GM19455 (cell line): ENCODE measurements at regions not wholly inside any gene's neighbourhood (a gene's known extent, or its start where the extent isn't known, plus 50 kb on each side); places are given as distances from the start of the nearest gene placed in this dataset.

Source experiments
- ATAC-seq: cut with Tn5 transposase; IDR thresholded peaks from one replicate; pipeline ENCODE4 v1.9.1; 2021; ENCODE audit not compliant: unreplicated experiment

DNA sequence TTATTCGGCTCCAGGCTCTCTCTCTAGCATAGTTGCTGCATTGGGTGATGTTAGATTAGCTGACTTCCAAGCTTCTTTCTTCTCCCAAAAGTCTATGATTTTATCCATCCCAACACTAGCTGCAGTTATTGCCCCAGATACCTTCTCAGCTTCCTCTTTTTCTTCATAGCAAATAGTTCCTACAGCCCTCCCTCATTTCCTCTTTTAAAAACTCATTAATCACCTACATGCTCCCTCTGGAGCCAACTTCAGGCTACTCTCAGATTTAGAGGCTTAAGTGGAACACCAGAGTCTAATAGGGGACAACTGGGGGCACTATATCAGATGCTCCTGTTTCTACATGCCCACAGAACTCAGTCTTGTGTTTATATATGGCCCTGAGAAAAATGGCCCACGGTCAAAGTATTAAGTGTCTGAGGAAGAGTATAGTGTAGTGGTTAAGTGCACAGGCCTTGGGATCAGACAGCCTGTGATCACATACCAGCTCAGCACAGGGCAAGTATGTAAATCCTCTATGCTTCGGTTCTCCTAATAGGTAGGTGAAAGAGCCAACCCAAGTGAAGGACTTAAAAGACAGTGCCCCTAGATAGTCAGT, 241.9 kb upstream of the SLC14A2 start:
- no peak for ATAC-seq

DNA sequence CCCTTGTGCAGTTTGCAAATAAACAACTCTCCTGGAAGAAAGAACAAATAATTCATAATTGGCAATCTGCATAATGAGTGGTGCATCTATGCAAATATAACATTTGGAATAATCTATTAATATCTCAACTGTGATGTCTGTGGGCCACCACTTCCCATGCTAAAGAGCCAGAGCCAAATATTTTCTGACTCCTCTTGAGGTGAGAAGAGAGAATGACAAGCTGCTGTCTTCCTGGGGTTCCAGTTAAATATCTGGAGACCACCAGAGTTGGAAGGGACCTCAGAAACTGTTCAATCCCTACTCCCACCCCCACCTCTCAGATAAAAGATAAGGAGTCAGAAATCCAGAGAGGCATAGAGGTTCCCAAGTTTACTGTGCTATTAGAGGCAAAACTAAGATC, 241.0 kb upstream of the SLC14A2 start:
- ATAC-seq = no peak

DNA sequence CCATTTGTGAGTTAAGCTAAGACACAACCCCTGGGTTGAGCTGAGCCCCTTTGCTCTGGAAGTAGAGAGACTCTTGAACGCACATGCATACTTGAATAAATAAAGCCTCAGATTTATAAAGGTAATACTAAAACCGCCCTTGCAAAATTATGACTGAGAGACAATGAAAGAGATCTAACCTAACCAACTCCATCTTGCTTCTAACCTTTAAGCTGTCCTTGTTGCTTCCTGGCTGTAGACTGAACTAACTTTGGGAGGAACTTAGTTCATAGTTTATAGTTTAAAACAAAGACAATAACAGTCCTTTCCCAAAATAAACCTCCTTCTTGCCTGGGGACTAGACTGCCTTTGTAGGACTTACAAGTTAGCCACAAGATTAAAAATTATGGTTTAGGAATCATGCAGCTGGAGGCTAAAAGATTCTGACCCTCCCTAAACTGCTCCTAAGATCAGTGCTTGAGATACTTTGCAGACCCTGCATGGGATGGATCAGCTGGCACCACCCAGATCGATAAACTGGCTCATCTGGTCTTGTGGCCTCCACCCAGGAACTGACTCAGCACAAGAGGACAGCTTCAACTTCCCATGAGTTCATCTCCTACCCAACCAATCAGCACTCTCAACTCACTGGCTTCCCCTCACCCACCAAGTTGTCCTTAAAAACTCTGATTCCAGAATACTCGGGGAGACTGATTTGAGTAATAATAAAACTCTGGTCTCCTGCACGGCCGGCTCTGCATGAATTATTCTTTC, 240.2 kb upstream of the SLC14A2 start:
- ATAC-seq = no peak

DNA sequence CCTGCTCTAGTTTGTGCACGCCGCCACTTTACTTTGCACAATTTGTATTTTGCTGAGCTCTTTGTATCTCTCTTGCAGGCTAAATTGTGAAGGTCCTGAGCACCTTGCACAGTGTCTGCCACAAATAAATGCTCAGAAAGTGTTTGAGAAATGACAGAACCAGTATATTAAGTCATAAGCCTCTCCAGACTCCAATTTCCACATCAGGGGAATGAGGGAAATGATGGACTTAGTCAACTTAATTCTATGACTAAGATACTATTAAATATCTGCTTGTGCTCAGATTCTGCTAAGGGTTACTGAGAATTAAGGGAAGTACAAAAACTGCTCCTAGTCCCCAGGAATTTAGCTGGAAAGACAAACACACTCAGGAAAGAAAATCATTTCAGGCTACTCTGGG, 239.1 kb upstream of the SLC14A2 start:
- no peak for ATAC-seq

DNA sequence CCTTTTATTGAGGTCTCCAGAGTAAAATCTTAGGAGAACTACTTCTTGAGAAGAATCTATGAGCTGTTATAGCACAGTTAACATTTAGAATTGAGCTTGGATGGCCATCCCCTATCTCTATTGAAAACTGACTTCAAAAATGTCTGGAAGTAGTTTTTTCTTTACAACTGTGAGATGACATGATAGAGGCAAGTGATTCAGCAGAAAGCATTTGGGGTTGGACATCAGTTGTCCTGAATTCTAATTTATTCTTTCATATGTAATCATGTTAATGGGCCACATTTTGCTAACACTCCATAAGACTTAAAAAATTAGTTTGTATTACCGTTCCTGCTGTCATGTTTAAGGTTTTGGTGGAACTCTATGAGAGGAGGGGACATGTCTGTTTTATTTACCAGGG, 237.0 kb upstream of the SLC14A2 start:
- no peak for ATAC-seq

DNA sequence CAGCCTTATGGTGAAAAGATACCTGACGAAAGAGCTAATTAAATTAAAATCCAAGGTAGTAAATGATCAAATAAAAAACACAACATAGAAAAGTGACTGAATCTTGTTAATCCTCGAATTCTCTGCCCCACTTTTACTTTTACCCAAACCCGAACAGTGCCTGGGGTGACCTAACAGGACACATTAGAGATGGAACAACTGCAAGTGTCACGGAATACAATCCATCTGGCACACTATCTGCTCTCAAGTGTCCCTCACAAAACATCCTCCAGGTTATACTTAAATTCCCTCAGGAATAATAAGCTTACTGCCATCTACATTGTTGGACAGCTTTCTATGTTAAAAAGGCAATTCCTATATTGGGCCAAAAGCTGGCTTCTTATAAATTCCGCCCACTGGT, 236.3 kb upstream of the SLC14A2 start:
- ATAC-seq = no peak

DNA sequence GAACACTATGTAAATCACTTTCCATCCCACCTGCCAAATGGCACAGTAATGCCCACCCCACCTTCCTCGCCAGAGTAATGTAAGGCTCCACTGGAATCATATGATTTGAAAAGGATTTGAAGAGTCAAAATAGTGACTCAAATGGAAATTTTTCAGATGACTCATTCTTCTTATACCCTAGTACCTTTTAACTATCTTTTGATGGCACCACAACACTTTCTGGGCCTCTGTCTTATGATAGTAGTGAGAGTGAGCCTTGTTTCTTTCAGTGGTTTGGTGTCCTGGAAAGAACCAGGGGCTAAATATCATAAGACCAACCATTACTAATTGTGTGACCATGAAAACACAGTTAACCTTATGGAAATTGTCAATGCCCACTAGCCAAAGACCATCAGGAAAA, 235.4 kb upstream of the SLC14A2 start:
- no peak for ATAC-seq

DNA sequence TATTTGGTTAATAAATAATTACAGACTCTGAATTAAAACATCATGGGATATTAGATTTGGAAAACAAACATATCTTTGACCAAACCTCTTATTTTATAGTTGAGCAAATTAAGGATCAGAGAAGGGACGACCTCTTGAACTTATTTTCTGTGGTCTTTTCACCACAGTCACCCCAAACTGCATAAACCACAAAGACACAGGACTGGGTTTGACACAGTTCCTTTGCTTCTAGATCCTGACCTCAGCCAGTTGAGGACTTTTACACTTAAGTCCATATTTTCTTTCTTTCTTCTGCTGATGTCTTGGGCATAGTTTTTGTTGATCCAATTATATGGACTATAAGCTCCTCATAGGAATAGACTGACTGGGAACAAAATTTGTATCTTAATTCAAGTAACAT, 234.0 kb upstream of the SLC14A2 start:
- no peak for ATAC-seq

DNA sequence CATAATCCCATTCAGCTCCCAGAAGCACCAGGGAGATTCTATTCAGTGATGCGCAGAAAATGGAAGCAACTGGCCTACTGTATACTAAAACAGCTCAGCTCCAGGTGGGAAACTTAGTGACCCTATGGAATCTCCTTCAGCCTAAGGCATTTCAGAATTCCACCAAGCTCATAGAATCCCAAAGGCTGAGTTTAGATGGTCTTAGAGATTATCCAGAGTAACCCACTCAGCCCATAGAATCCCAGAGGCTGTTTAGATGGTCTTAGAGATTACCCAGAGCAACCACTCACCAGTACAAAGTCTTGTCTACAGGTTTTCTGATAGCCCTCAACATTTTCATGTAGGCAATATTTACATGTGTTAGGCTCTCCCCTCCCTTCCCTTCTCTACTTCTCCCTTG, 232.0 kb upstream of the SLC14A2 start:
- ATAC-seq = no peak

DNA sequence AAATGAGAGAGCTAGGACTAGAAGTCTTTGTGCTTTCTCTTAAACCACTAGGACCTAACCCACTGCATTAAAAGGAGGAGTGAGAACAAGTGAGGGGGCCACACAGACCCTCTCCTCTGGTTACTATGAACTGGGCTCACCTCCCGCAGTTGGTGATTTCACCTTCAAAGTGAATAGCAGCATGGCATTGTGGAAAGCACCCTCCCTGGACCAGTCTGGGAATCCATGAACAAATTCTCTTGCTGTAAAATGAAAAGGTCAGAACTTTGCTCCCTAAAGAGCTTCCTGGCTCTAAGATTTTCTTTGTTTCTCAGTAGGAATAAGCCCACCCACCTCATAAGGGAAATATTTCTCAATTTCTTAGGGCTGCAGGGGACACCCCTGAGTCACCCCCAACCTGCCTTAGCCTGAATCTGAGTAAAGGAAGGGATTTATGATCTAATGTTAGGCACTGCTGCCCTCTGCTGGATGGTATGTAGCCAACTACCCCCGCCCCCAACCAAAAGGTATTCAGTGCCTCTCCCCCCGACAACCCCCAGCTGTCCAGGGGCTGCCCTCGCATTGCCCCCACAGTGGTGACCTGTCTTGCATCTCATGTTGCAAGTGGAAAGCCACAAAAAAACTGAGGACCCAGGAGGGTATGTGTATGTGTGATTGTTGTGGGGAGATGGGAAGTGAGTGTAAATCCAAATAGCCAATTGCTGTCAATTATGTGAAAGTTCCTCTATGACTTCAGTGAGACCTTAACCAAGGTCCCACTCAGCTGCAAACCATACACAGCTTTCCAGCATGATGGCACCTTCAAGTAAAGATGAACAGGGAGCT, 230.9 kb upstream of the SLC14A2 start:
- ATAC-seq = no peak

DNA sequence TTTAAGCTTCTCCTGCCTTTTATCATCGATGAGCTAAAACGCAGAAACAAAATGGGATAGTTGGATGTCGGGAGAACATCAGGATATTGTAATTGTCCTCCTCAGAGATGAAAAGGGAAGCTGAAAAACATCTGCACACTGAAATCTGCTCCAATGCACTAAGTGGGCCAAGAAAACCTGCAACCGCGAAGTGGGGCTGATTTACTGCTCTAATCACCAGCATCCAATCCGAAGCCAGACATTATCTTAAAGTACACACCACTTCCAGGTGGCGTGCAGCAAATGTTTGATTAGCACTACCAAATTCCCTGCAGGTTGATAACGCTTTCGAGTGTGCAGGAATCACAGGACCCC, 230.3 kb upstream of the SLC14A2 start:
- ATAC-seq = no peak

DNA sequence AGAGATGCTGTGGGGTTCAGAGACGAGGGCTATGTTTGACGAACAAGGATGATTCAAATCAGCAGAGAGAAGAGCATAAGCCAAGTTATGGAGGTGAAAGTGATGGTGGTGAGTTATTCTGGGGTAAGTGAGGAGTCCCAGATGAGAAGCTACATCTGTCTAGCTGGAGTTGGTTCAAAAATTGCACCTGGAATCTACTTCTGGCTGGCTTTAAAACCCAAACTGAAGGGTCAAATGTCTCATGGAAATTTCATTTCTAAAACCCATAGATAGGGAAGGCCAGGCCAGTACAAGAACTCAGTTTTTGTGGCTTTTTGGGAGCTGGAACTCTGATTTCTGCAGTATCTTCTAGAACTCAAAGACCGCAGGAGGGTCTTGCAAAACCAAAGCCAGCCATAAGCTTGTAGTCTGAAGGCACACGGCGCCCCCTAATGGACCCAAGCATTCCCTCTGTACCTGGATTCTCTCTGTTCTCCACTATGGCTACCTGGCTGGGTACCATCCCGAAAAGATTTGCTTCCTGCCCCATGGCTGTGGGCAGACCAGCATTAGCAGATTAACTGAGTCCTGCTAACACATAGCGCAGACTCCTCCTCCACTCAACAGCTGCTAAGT, 229.1 kb upstream of the SLC14A2 start:
- no peak for ATAC-seq

DNA sequence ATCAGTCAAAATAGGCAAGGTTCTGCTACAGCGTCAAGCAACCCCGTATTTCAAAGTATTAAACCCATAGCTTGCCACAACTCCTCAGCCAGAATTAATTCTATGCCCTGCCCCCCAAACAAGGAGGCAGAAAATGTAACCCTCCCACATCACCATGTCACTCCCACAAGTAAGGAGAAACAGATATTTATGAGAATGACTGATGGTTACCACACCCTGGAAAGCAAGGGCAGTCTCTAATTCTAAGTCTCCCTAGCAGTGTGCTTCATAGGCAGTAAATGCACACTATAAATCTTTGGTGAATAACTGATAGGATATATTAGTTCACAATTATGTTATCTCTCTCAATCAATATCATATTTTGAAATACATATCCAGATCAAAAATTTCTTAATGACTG, 228.0 kb upstream of the SLC14A2 start:
- no peak for ATAC-seq

DNA sequence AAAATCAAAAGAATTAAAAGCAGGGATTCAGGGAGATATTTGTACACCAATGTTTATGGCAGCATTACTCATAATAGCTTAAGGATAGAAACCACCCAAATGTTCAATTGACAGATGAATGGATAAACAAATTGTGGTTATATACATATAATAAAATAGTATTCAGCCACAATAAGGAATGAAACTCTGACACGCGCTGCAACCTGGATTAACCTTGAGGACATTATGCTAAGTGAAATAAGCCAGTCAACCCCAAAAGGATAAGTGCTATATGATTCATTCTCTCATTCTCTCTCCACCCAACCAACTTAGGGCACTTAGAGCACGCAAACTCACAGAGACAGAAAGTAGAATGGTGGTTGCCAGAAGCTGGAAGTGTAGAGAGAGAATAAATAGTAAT, 216.8 kb upstream of the SLC14A2 start:
- no peak for ATAC-seq

DNA sequence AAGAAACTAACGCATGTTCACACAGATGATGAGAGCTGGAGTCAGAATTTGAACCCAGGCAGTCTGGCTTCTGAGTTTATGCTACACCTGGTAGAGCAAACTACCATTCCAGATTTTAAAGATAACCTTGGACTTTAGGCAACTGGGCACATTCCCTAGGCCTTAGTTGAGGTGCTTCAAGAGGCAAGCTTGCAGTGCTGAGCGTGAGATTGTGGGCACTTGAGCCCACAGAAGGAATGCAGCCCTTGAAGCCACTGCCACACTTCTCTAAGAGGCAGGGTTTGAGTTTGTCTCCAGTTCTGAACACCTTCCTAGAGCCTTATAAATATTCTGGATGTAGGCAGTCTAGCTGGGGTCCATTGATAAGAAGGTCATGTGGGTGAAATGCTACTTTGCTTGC, 216.1 kb upstream of the SLC14A2 start:
- no peak for ATAC-seq

DNA sequence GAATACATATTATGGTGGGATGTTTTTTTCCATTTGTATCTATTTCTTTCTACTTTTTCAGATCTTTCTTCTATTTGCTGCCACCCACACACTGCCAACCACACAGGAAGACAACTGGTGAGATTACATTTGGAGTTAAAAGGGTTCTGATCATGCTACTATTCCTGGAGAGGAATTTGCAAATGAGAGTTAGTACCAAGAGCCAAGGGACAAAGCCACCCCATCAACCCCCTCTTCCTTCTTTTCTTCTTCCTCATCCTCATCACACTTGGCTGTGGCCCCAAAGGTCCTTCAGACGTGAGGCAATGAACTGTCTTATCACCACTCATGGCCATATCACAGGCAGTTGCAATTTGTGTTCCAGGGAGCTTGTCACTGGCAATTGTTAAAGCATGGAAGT, 215.6 kb upstream of the SLC14A2 start:
- ATAC-seq = no peak

DNA sequence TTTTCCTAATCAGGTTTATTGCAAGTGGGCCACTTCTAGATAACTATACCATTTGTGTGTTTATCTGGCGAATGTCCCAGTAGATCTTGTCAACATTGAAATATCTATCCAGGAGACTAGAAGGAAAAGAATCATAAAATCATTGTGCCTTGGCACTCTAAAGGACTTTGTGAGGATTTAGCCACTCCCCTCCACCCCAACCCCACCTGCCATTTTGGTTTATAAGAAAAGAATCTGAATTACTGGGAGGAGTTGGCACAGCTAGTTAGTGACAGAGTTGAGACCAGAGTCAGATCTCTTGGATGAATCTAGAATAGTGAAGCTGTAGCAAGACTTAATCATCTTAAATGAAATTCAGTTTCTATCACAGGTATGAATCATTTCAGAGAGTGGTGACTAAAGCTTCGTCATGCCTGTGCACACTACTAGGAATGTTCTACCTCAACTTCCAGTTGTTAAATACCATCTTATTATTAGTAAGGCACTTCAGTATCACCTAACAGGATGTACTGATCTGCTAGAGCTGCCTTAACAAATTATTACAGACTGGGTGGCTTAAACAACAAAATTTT, 212.7 kb upstream of the SLC14A2 start:
- no peak for ATAC-seq

DNA sequence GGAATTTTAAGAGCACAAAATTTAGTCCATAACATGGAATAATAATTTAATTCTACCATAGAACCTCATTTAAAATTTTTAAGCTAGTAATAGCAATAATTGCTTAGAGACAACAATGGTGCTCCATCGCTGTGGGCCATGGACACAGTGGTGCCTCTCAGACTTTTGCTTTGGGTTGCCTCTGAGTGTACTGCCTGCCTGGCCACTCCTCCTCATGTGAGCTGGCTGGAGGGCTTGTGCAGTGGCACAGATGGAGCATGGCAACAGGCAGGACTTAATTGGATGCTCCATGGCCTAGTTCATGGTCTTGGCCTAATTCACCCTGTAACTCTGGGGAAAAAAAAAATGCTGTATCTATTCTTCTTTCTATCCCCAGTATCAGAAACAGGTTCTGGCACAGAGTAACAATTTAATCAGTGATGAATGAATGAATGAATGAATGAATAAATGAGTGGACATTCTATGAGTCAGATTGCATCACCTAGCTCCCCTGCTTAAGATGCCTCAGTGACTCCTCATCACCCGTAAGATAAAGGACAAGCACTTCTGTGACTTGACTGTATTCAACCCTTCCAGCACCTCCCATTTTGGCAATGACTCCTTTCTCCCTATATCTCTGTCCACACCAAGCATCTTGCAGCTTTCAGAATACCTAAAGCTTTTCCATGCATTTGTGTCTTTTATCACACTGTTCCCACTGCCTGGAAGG, 211.8 kb upstream of the SLC14A2 start:
- ATAC-seq = no peak

DNA sequence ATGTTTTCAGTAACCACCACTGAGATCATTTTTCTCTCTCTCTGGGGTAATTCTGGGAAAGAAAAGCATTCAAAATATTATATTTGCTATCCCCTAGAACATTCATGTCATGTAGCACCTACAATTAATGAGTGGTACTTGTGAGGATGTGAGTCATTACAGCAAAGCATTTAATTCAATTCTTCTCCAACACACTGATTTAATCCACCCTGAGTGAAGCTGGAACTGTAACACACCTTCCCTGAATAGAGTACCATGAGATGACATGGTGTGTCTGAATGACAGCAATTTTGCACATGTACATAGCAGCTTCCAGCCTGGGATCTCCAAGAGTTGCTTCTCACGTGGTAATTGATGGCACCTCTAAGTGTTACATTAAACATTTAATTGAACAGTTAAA, 207.1 kb upstream of the SLC14A2 start:
- no peak for ATAC-seq

DNA sequence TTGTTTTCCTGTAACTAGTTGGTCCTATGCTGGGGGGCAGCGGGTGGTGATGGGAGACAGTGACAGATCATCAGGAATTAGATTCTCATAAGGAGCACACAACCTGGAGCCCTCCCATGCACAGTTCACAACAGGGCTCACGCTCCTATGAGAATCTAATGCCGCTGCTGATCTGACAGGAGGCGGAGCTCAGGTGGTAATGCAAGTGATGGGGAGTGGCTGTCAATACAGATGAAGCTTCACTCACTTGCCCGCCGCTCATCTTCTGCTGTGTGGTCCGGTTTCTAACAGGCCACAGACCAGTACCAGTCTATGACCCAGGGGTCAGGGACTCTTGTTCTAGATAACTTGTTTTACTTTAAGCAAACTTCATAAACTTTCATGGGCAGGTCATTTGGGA, 205.3 kb upstream of the SLC14A2 start:
- no peak for ATAC-seq

DNA sequence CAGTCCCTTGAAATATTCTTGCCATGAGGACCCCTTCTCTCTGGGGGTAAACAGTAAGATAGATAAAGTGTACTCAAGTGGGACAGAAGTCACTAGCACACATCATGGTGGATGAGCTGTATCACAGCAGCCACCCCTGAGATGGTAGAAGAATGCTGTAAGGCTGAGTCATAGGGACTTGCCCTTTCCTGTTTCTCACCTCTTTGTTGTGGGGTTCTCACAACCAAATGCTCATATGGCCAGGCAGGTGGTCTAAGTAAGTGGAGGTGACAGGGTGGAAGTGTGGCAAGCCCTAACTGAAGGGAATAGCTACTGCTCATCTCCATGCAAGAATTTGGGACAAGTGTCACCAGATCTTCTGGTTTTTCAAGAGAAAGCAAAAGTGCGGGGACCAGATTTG, 202.7 kb upstream of the SLC14A2 start:
- no peak for ATAC-seq
